SK-N-SH (cell line): ENCODE measurements at regions not wholly inside any gene's neighbourhood (a gene's known extent, or its start where the extent isn't known, plus 50 kb on each side); places are given as distances from the start of the nearest gene placed in this dataset.

Experiments
- CTCF ChIA-PET: fragments of 300-600, 350-600 bp; formaldehyde crosslinking; extraction: SDS; loops from one replicate; lab custom pipeline; 2021; lab: Yijun Ruan, JAX
- POLR2A ChIA-PET: fragments of 350-600 bp; sonication (Branson Sonifier 250); formaldehyde crosslinking; extraction: SDS; loops from one replicate; lab custom pipeline; 2020; ENCODE audit warnings: antibody characterized with exemption, inconsistent platforms; lab: Yijun Ruan, JAX
- DNase-seq: peaks from one replicate; pipeline ENCODE4 v3.0.0; 2012
- H2AFZ ChIP-seq: fragments of 200-600 bp; sonication (generic); 2 replicates; pipeline ENCODE4 v1.8.1; 2016; ENCODE audit warnings: antibody characterized with exemption, mild to moderate bottlenecking, low read depth
- H3F3A ChIP-seq: fragments of 200-600 bp; sonication (generic); replicated peaks from 2 replicates; pipeline ENCODE3; 2016; ENCODE audit warnings: antibody characterized with exemption, mild to moderate bottlenecking; ENCODE audit not compliant: insufficient read depth
- H3K27ac ChIP-seq, 2 experiments: fragments of 200-500 bp in 1 of 2; fragments of 200-600 bp in 1 of 2; sonication (Bioruptor generic) in 1 of 2; sonication (generic), shearing (Covaris generic) in 1 of 2; 2 replicates each; pipeline versions ENCODE4 v1.5.1 to v1.6.1; 2014 to 2016; ENCODE audit warnings: low read depth in 2 of 2, inconsistent platforms in 1 of 2, low read length in 1 of 2, mild to moderate bottlenecking in 1 of 2, mixed read lengths in 1 of 2
- H3K27me3 ChIP-seq: fragments of 200-600 bp; sonication (generic), shearing (Covaris generic); 2 replicates; pipeline ENCODE4 v1.6.1; 2016; ENCODE audit warnings: mixed run types; ENCODE audit not compliant: insufficient read depth
- H3K36me3 ChIP-seq, 2 experiments: fragments of 200-500 bp in 1 of 2; fragments of 200-600 bp in 1 of 2; sonication (Bioruptor generic) in 1 of 2; sonication (generic) in 1 of 2; replicated peaks in 1 of 2; 2 replicates each; pipeline versions ENCODE3 to v1.5.1; 2014 to 2016; ENCODE audit warnings: low read length in 1 of 2, mild to moderate bottlenecking in 1 of 2; ENCODE audit not compliant: insufficient read depth in 2 of 2, control insufficient read depth in 1 of 2
- H3K4me1 ChIP-seq, 2 experiments: fragments of 200-500 bp in 1 of 2; fragments of 200-600 bp in 1 of 2; sonication (Bioruptor generic) in 1 of 2; sonication (generic), shearing (Covaris generic) in 1 of 2; 2 replicates each; pipeline versions ENCODE4 v1.5.1 to v1.6.1; 2014 to 2016; ENCODE audit warnings: low read depth in 1 of 2, low read length in 1 of 2, mixed run types in 1 of 2; ENCODE audit not compliant: insufficient read depth in 2 of 2, control insufficient read depth in 1 of 2
- H3K4me2 ChIP-seq: fragments of 200-600 bp; sonication (generic), shearing (Covaris generic); 2 replicates; pipeline ENCODE4 v1.6.1; 2017; ENCODE audit warnings: mixed run types
- H3K4me3 ChIP-seq, 2 experiments: fragments of 200-500 bp in 1 of 2; fragments of 200-600 bp in 1 of 2; sonication (Bioruptor generic) in 1 of 2; sonication (generic), shearing (Covaris generic) in 1 of 2; 2 replicates each; pipeline versions ENCODE4 v1.5.1 to v1.8.1; 2014 to 2016; ENCODE audit warnings: low read depth in 2 of 2, inconsistent platforms in 1 of 2, low read length in 1 of 2, mild to moderate bottlenecking in 1 of 2, mixed read lengths in 1 of 2, moderate library complexity in 1 of 2
- H3K79me2 ChIP-seq: fragments of 200-600 bp; sonication (generic); 2 replicates; pipeline ENCODE4 v1.8.1; 2017; ENCODE audit warnings: mild to moderate bottlenecking; ENCODE audit not compliant: insufficient read depth
- H3K9ac ChIP-seq: fragments of 200-600 bp; sonication (generic); 2 replicates; pipeline ENCODE4 v1.6.1; 2017; ENCODE audit warnings: mixed run types
- H3K9me2 ChIP-seq: fragments of 200-600 bp; sonication (generic); 2 replicates; pipeline ENCODE4 v1.6.1; 2017; ENCODE audit warnings: mixed run types
- H3K9me3 ChIP-seq: fragments of 200-600 bp; sonication (generic); 2 replicates; pipeline ENCODE4 v1.6.1; 2017; ENCODE audit warnings: mixed run types, mild to moderate bottlenecking, moderate library complexity
- H4K20me1 ChIP-seq: fragments of 200-600 bp; sonication (generic); 2 replicates; pipeline ENCODE4 v1.6.1; 2017; ENCODE audit warnings: mild to moderate bottlenecking, mixed run types; ENCODE audit not compliant: insufficient read depth
- CHD2 ChIP-seq: fragments of 150-350 bp; IDR thresholded peaks from 2 replicates; pipeline ENCODE4 v1.6.1; 2018; ENCODE audit warnings: low read length; ENCODE audit not compliant: partially characterized antibody
- ELF1 ChIP-seq: IDR thresholded peaks from 2 replicates; pipeline ENCODE4 v1.4.0; 2012
- EZH2phosphoT487 ChIP-seq: fragments of 200-600 bp; sonication (generic); IDR thresholded peaks from 2 replicates; pipeline ENCODE4 v1.6.1; 2017; ENCODE audit warnings: low read depth, mixed run types, mild to moderate bottlenecking, antibody characterized with exemption, moderate library complexity, borderline replicate concordance
- FOSL2 ChIP-seq: IDR thresholded peaks from 2 replicates; pipeline ENCODE4 v1.4.0; 2012; ENCODE audit warnings: low read depth, mild to moderate bottlenecking, moderate library complexity, borderline replicate concordance
- FOXJ3 ChIP-seq: sonication (generic); formaldehyde crosslinking; IDR thresholded peaks from 2 replicates; pipeline ENCODE4 v1.5.1; 2020; ENCODE audit warnings: mild to moderate bottlenecking, missing genetic modification reagents
- FOXM1 ChIP-seq: IDR thresholded peaks from 2 replicates; pipeline ENCODE4 v1.4.0; 2012; ENCODE audit warnings: low read depth, mild to moderate bottlenecking
- GATA2 ChIP-seq: sonication (generic); formaldehyde crosslinking; IDR thresholded peaks from 2 replicates; pipeline ENCODE4 v1.5.0; 2020; ENCODE audit warnings: mild to moderate bottlenecking, missing genetic modification reagents
- IRF3 ChIP-seq: fragments of 150-350 bp; IDR thresholded peaks from 2 replicates; pipeline ENCODE4 v1.6.1; 2016; ENCODE audit warnings: mild to moderate bottlenecking, low read depth, low read length
- JUND ChIP-seq: IDR thresholded peaks from 2 replicates; pipeline ENCODE4 v1.4.0; 2012
- MAX ChIP-seq: IDR thresholded peaks from 2 replicates; pipeline ENCODE4 v1.4.0; 2012; ENCODE audit warnings: low read depth
- MEF2A ChIP-seq: IDR thresholded peaks from 2 replicates; pipeline ENCODE4 v1.4.0; 2012; ENCODE audit warnings: low read depth, borderline replicate concordance
- MXI1 ChIP-seq: IDR thresholded peaks from 2 replicates; pipeline ENCODE4 v1.6.1; 2012; ENCODE audit warnings: mild to moderate bottlenecking, low read depth, low read length, improper control_type of control experiment
- NFIC ChIP-seq: IDR thresholded peaks from 2 replicates; pipeline ENCODE4 v1.4.0; 2012; ENCODE audit warnings: borderline replicate concordance
- RAD21 ChIP-seq: IDR thresholded peaks from 2 replicates; pipeline ENCODE4 v1.6.1; 2012; ENCODE audit warnings: mild to moderate bottlenecking, low read length
- RCOR1 ChIP-seq: fragments of 150-350 bp; IDR thresholded peaks from 2 replicates; pipeline ENCODE4 v1.6.1; 2017; ENCODE audit warnings: antibody characterized with exemption, low read length
- RXRA ChIP-seq: IDR thresholded peaks from 2 replicates; pipeline ENCODE4 v1.4.0; 2012; ENCODE audit warnings: low read depth, mild to moderate bottlenecking, borderline replicate concordance
- TAF1 ChIP-seq: IDR thresholded peaks from 2 replicates; pipeline ENCODE4 v1.6.1; 2012; ENCODE audit warnings: low read depth, mild to moderate bottlenecking, low read length, moderate library complexity, borderline replicate concordance
- TCF12 ChIP-seq: IDR thresholded peaks from 2 replicates; pipeline ENCODE4 v1.4.0; 2012
- TEAD4 ChIP-seq: IDR thresholded peaks from 2 replicates; pipeline ENCODE4 v1.4.0; 2012; ENCODE audit warnings: mild to moderate bottlenecking, borderline replicate concordance; ENCODE audit not compliant: insufficient read depth
- YY1 ChIP-seq: IDR thresholded peaks from 2 replicates; pipeline ENCODE4 v1.4.0; 2012; ENCODE audit warnings: low read depth, mild to moderate bottlenecking
- WGBS: methylation state at CpG from one replicate; pipeline ENCODE4 v1.1.6; 2017; ENCODE audit warnings: low lambda C conversion rate; 5-methylcytosine and 5-hydroxymethylcytosine counted together
- TF ChIP-seq, protein P1 (sequence below): fragments of 150-350 bp; IDR thresholded peaks from 2 replicates; pipeline ENCODE4 v1.6.1; 2017; ENCODE audit warnings: antibody characterized with exemption, low read length, low read depth, borderline replicate concordance
- TF ChIP-seq, protein P2 (sequence below): IDR thresholded peaks from 2 replicates; pipeline ENCODE4; 2012
- TF ChIP-seq, protein P3 (sequence below): IDR thresholded peaks from 2 replicates; pipeline ENCODE4 v1.4.0; 2012; ENCODE audit warnings: low read depth, borderline replicate concordance

GRCh38 chr1:238468068-238468467 is 577.3 kb upstream of the ZP4 start (continued):
- TF ChIP-seq RXRA = no peak
- no peak for TF ChIP-seq JUND
- no peak for TF ChIP-seq GATA2
- no peak for TF ChIP-seq RCOR1
- no peak for TF ChIP-seq TCF12

DNA sequence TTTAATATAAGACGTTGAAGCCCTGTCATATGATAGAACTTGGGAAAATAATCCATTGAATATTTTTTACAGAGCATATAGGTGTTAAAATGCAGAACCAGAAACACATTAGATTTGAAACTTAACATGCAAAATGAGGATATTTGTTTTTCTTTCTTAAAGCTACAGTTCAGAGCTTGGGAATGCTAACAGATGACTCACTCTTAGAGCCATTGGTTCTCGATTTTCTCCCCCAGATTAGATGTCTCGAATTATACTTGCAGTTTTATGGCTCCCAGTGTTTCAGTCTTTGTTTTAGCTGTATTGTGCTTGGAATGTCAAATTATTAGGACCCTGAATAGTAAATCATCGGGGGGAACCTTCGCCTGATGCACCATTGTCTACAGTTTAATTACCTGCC is 575.7 kb upstream of the ZP4 start:
- H3F3A ChIP-seq = no peaks in the 10 kb centered on the region
- POLR2A ChIA-PET = no interaction called here
- no peaks in the 10 kb centered on the region for H3K36me3 ChIP-seq
- no peak overlapping the region for H2AFZ ChIP-seq
- H3K4me3 ChIP-seq = no peak overlapping the region
- WGBS = 72% methylated on average over 5 of the region's 5 CpGs
- DNase-seq = no peak
- no peak overlapping the region for H3K4me2 ChIP-seq
- H3K9me3 ChIP-seq = no peaks in the 10 kb centered on the region
- peaks cover 0 to 19% of the 10 kb centered on the region in 2 experiments; a peak in 2 of 4 replicates for H3K4me1 ChIP-seq
- H3K9me2 ChIP-seq = no peaks in the 10 kb centered on the region
- peak overlapping the region in 1 of 2 experiments; percentile 99; a peak in 2 of 4 replicates for H3K27ac ChIP-seq
- no peaks in the 10 kb centered on the region for H3K27me3 ChIP-seq
- CTCF ChIA-PET = no interaction called here
- H3K79me2 ChIP-seq = no peaks in the 10 kb centered on the region
- no peaks in the 10 kb centered on the region for H4K20me1 ChIP-seq
- TF ChIP-seq FOSL2 = peak; percentile 34
- no peak for TF ChIP-seq JUND
- TF ChIP-seq, all 33 proteins: peak for 1
- no peak overlapping the region for H3K9ac ChIP-seq

DNA sequence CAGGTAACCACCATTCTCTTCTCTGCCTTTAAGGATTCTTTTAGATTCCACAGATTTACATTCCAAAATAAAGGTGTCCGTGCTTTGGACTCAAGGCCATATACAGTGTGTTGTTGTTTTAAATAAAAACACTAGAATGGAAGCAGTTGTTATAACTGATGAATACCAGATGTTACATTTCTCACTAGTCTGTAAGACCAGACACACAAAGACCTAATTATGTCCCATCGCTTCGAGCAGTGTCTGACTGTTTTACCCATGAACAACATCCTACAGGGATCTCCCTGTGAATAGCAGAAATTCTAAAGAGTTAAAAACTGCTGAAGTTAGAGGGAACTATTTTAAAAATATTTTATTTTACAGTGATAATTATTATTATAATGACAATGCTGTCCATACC is 574.7 kb upstream of the ZP4 start:
- Histone ChIP-seq H3K36me3 (no peaks in the 10 kb centered on the region), H3K4me3 (no peak overlapping the region), H3K27me3 (no peaks in the 10 kb centered on the region), H2AFZ (no peak overlapping the region), H3K4me2 (no peak overlapping the region; the same call in 1 of the 2 replicates), H4K20me1 (no peaks in the 10 kb centered on the region), H3K27ac (peak overlapping the region; percentile 41 to 99), H3K79me2 (no peaks in the 10 kb centered on the region), H3K4me1 (peaks cover 0 to 19% of the 10 kb centered on the region in 2 experiments; a peak in 2 of 4 replicates), H3K9ac (no peak overlapping the region), H3K9me3 (no peaks in the 10 kb centered on the region), H3K9me2 (no peaks in the 10 kb centered on the region), H3F3A (no peaks in the 10 kb centered on the region)
- POLR2A ChIA-PET = no interaction called here
- CTCF ChIA-PET = interaction anchor here (1.9 kb wide), 1 partner anchor 601 kb away, joined by 5 read pairs; no protein-coding TSS in a partner anchor
- peak; percentile 49 for DNase-seq
- 10% methylated on average over 3 of the region's 3 CpGs for WGBS
- TF ChIP-seq MXI1 (no peak), TAF1 (no peak), ELF1 (no peak), RAD21 (no peak), YY1 (no peak), GATA2 (peak; percentile 41; the same call in 1 of the 2 replicates), FOXJ3 (CRISPR knock-in tag) (peak; percentile 85), MEF2A (no peak), NFIC (no peak), EZH2phosphoT487 (no peak), MAX (no peak), FOSL2 (no peak), FOXM1 (no peak), TEAD4 (no peak), IRF3 (no peak), CHD2 (peak; percentile 63), RXRA (no peak)
- TF ChIP-seq, protein P1, sequence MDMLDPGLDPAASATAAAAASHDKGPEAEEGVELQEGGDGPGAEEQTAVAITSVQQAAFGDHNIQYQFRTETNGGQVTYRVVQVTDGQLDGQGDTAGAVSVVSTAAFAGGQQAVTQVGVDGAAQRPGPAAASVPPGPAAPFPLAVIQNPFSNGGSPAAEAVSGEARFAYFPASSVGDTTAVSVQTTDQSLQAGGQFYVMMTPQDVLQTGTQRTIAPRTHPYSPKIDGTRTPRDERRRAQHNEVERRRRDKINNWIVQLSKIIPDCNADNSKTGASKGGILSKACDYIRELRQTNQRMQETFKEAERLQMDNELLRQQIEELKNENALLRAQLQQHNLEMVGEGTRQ = no peak
- TF ChIP-seq, protein P2, sequence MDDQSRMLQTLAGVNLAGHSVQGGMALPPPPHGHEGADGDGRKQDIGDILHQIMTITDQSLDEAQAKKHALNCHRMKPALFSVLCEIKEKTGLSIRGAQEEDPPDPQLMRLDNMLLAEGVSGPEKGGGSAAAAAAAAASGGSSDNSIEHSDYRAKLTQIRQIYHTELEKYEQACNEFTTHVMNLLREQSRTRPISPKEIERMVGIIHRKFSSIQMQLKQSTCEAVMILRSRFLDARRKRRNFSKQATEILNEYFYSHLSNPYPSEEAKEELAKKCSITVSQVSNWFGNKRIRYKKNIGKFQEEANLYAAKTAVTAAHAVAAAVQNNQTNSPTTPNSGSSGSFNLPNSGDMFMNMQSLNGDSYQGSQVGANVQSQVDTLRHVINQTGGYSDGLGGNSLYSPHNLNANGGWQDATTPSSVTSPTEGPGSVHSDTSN = no peak
- TF ChIP-seq, protein P3, sequence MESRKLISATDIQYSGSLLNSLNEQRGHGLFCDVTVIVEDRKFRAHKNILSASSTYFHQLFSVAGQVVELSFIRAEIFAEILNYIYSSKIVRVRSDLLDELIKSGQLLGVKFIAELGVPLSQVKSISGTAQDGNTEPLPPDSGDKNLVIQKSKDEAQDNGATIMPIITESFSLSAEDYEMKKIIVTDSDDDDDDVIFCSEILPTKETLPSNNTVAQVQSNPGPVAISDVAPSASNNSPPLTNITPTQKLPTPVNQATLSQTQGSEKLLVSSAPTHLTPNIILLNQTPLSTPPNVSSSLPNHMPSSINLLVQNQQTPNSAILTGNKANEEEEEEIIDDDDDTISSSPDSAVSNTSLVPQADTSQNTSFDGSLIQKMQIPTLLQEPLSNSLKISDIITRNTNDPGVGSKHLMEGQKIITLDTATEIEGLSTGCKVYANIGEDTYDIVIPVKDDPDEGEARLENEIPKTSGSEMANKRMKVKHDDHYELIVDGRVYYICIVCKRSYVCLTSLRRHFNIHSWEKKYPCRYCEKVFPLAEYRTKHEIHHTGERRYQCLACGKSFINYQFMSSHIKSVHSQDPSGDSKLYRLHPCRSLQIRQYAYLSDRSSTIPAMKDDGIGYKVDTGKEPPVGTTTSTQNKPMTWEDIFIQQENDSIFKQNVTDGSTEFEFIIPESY = no peak
